SU-DHL-6 (cell line): ENCODE measurements at regions not wholly inside any gene's neighbourhood (a gene's known extent, or its start where the extent isn't known, plus 50 kb on each side); places are given as distances from the start of the nearest gene placed in this dataset.
A peak's percentile ranks its signal among the peaks of the same experiment; 100 is the strongest.

Source experiments
- H2AFZ ChIP-seq: fragments of 200-600 bp; sonication (generic); 2 replicates; pipeline ENCODE4 v1.6.1; 2014; ENCODE audit warnings: low read depth, mild to moderate bottlenecking, moderate library complexity, mixed read lengths, antibody characterized with exemption, low read length; ENCODE audit not compliant: severe bottlenecking
- H3F3A ChIP-seq: fragments of 200-600 bp; shearing (Covaris generic); 2 replicates; pipeline ENCODE4 v1.6.0; 2016; ENCODE audit warnings: antibody characterized with exemption, mild to moderate bottlenecking; ENCODE audit not compliant: insufficient read depth
- H3K27ac ChIP-seq: fragments of 200-600 bp; sonication (generic); 2 replicates; pipeline ENCODE4 v1.5.1; 2016; ENCODE audit warnings: low read depth, mild to moderate bottlenecking, low read length, moderate library complexity, mixed read lengths
- H3K27me3 ChIP-seq: fragments of 200-600 bp; sonication (generic), shearing (Covaris generic); 2 replicates; pipeline ENCODE4 v1.6.0; 2014; ENCODE audit warnings: mild to moderate bottlenecking, low read length
- H3K36me3 ChIP-seq: fragments of 200-600 bp; sonication (generic); 2 replicates; pipeline ENCODE4 v1.6.1; 2014; ENCODE audit warnings: mild to moderate bottlenecking, low read length, mixed read lengths
- H3K4me2 ChIP-seq: fragments of 300-600, 200-600 bp; shearing (Covaris generic), sonication (generic); 2 replicates; pipeline ENCODE4 v1.6.0; 2014; ENCODE audit warnings: low read length, low read depth, mild to moderate bottlenecking; ENCODE audit not compliant: poor library complexity, severe bottlenecking
- H3K4me3 ChIP-seq: fragments of 200-600 bp; sonication (generic); 2 replicates; pipeline ENCODE4 v1.5.1; 2014; ENCODE audit warnings: antibody characterized with exemption, low read length, mild to moderate bottlenecking, mixed read lengths; ENCODE audit not compliant: insufficient read depth, poor library complexity, severe bottlenecking
- H3K79me2 ChIP-seq: fragments of 200-600 bp; sonication (generic); 2 replicates; pipeline ENCODE4 v1.6.1; 2014; ENCODE audit warnings: mild to moderate bottlenecking, low read length, moderate library complexity; ENCODE audit not compliant: insufficient read depth
- H3K9ac ChIP-seq: fragments of 200-600 bp; sonication (generic); 2 replicates; pipeline ENCODE4 v1.7.0; 2014; ENCODE audit warnings: mild to moderate bottlenecking, low read length
- H3K9me2 ChIP-seq: fragments of 200-600 bp; sonication (generic); replicated peaks from 2 replicates; pipeline ENCODE4 v1.6.1; 2014; ENCODE audit warnings: low read length; ENCODE audit not compliant: insufficient read depth
- H3K9me3 ChIP-seq: fragments of 200-600 bp; sonication (generic); 2 replicates; pipeline ENCODE4 v1.6.1; 2014; ENCODE audit warnings: low read length, mixed read lengths; ENCODE audit not compliant: insufficient read depth
- H4K20me1 ChIP-seq: fragments of 200-600 bp; sonication (generic); 2 replicates; pipeline ENCODE4 v1.6.1; 2014; ENCODE audit warnings: low read depth, mild to moderate bottlenecking, antibody characterized with exemption, low read length, moderate library complexity, mixed read lengths
- CTCF ChIP-seq: fragments of 200-600 bp; sonication (generic); IDR thresholded peaks from one replicate; pipeline ENCODE4 v1.5.1; 2017; ENCODE audit warnings: antibody characterized with exemption, mild to moderate bottlenecking, low read length, moderate library complexity; ENCODE audit not compliant: insufficient read depth, poor library complexity, severe bottlenecking
- EZH2phosphoT487 ChIP-seq: fragments of 200-600 bp; sonication (generic), shearing (Covaris generic); conservative IDR thresholded peaks from 2 replicates; pipeline ENCODE4 v1.6.1; 2018; ENCODE audit warnings: mild to moderate bottlenecking, antibody characterized with exemption, low read length, moderate library complexity, mixed read lengths

GRCh38 chr7:25386311-25386744, 158.0 kb upstream of the NPVF start:
- no peaks in the 10 kb centered on the region for H3F3A ChIP-seq
- no peaks in the 10 kb centered on the region for H3K36me3 ChIP-seq
- no peak overlapping the region for H3K4me3 ChIP-seq
- no peaks in the 10 kb centered on the region for H3K27me3 ChIP-seq
- TF ChIP-seq EZH2phosphoT487 (no peak), CTCF (no peak)
- H3K27ac ChIP-seq: no peak overlapping the region
- H3K9ac ChIP-seq: no peak overlapping the region
- H3K4me2 ChIP-seq: no peak overlapping the region
- no peaks in the 10 kb centered on the region for H3K9me2 ChIP-seq
- no peak overlapping the region for H2AFZ ChIP-seq
- H3K79me2 ChIP-seq: no peaks in the 10 kb centered on the region
- no peaks in the 10 kb centered on the region for H4K20me1 ChIP-seq
- H3K9me3 ChIP-seq: no peaks in the 10 kb centered on the region

- Histone ChIP-seq H3K4me2 (no peak overlapping the region), H3K79me2 (no peaks in the 10 kb centered on the region), H3F3A (no peaks in the 10 kb centered on the region), H4K20me1 (no peaks in the 10 kb centered on the region), H2AFZ (no peak overlapping the region), H3K4me3 (no peak overlapping the region), H3K36me3 (no peaks in the 10 kb centered on the region), H3K27ac (no peak overlapping the region), H3K9me3 (no peaks in the 10 kb centered on the region), H3K9me2 (no peaks in the 10 kb centered on the region), H3K9ac (no peak overlapping the region), H3K27me3 (no peaks in the 10 kb centered on the region; the same call in 1 of the 2 replicates)
- TF ChIP-seq CTCF (no peak), EZH2phosphoT487 (no peak)
These were observed 160.4 kb upstream of the NPVF start for GRCh38 chr7:25388681-25389080.

GRCh38 chr7:25389489-25390106, 161.3 kb upstream of the NPVF start:
- Histone ChIP-seq H3K27ac (no peak overlapping the region), H3K9ac (no peak overlapping the region)

More at GRCh38 chr7:25389489-25390106, 161.3 kb upstream of the NPVF start:
- TF ChIP-seq EZH2phosphoT487: no peak
- TF ChIP-seq CTCF: peak; percentile 69
- H2AFZ ChIP-seq: no peak overlapping the region
- H3K36me3 ChIP-seq: no peaks in the 10 kb centered on the region
- H3K79me2 ChIP-seq: no peaks in the 10 kb centered on the region
- H3K4me3 ChIP-seq: no peak overlapping the region
- no peaks in the 10 kb centered on the region for H3K9me2 ChIP-seq
- no peaks in the 10 kb centered on the region for H3F3A ChIP-seq
- H3K9me3 ChIP-seq: no peaks in the 10 kb centered on the region
- H3K4me2 ChIP-seq: no peak overlapping the region
- no peaks in the 10 kb centered on the region for H4K20me1 ChIP-seq
- no peaks in the 10 kb centered on the region; the same call in 1 of the 2 replicates for H3K27me3 ChIP-seq
